Skeletal muscle tissue (tissue), 3 donors: ENCODE measurements at regions not wholly inside any gene's neighbourhood (a gene's known extent, or its start where the extent isn't known, plus 50 kb on each side); places are given as distances from the start of the nearest gene placed in this dataset.

Source experiments
- H3K27ac ChIP-seq: one replicate; pipeline ENCODE4 v1.7.0; 2013; ENCODE audit warnings: mild to moderate bottlenecking, low read depth, low read length, inconsistent platforms
- H3K27me3 ChIP-seq, 3 donors: one replicate each; pipeline ENCODE4 v1.7.0; 2013; ENCODE audit warnings: low read length in 3 of 3; ENCODE audit not compliant: control insufficient read depth in 3 of 3, insufficient read depth in 3 of 3
- H3K36me3 ChIP-seq, 3 donors: one replicate each; pipeline ENCODE4 v1.7.0; 2013; ENCODE audit warnings: low read length in 3 of 3; ENCODE audit not compliant: control insufficient read depth in 3 of 3, insufficient read depth in 3 of 3
- H3K4me1 ChIP-seq, 3 donors: one replicate each; pipeline ENCODE4 v1.7.0; 2013; ENCODE audit warnings: low read length in 3 of 3, mild to moderate bottlenecking in 3 of 3; ENCODE audit not compliant: control insufficient read depth in 3 of 3, insufficient read depth in 3 of 3
- H3K4me3 ChIP-seq, 3 donors: one replicate each; pipeline ENCODE4 v1.7.0; 2013; ENCODE audit warnings: low read length in 3 of 3
- H3K9ac ChIP-seq, 3 donors: one replicate each; pipeline ENCODE4 v1.7.0; 2013; ENCODE audit warnings: low read length in 3 of 3, mild to moderate bottlenecking in 3 of 3, moderate library complexity in 2 of 3, low read depth in 1 of 3
- H3K9me3 ChIP-seq, 3 donors: one replicate each; pipeline ENCODE4 v1.7.0; 2013; ENCODE audit warnings: low read length in 3 of 3; ENCODE audit not compliant: control insufficient read depth in 3 of 3
- donor health status: Osteomylitis.

- H3K4me1 ChIP-seq, result no peaks in the 10 kb centered on the region
- no peaks in the 10 kb centered on the region for H3K36me3 ChIP-seq
- H3K9me3 ChIP-seq, result no peaks in the 10 kb centered on the region
- H3K4me3 ChIP-seq, result no peak overlapping the region
- H3K27ac ChIP-seq, result no peak overlapping the region
- H3K27me3 ChIP-seq, result no peaks in the 10 kb centered on the region
- no peak overlapping the region for H3K9ac ChIP-seq
These were observed 132.0 kb upstream of the RGPD4 start for GRCh38 chr2:107694667-107695066.

- H3K27ac ChIP-seq, result no peak overlapping the region
- no peaks in the 10 kb centered on the region for H3K36me3 ChIP-seq
- no peak overlapping the region for H3K9ac ChIP-seq
- H3K4me3 ChIP-seq, result no peak overlapping the region
- no peaks in the 10 kb centered on the region for H3K4me1 ChIP-seq
- no peaks in the 10 kb centered on the region for H3K27me3 ChIP-seq
- no peaks in the 10 kb centered on the region for H3K9me3 ChIP-seq
These were observed 129.3 kb upstream of the RGPD4 start for GRCh38 chr2:107697385-107697784.

GRCh38 chr2:107698861-107699260 is 127.8 kb upstream of the RGPD4 start:
- Histone ChIP-seq H3K9me3 (no peaks in the 10 kb centered on the region), H3K4me1 (no peaks in the 10 kb centered on the region), H3K9ac (no peak overlapping the region), H3K27me3 (no peaks in the 10 kb centered on the region), H3K27ac (no peak overlapping the region), H3K4me3 (no peak overlapping the region), H3K36me3 (no peaks in the 10 kb centered on the region)

DNA sequence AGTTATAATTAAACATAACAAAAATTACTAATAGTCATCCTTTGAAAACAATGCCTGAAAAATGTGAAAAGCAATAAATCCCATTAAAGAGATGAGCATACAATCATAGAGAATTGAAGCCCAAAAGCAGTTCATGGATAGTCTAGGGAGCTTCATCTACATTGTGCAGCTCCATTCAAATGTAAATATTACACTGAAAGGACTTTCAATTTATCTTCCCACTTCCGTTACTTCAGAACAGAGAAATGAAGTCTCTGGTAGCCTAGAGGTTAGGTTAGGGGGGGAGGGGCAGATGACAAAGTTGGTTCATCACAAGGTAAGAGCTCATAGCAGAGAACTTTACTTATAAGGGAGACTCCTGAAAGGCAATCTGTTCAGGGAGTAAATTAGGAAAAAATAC is 126.6 kb upstream of the RGPD4 start:
- no peak overlapping the region for H3K27ac ChIP-seq
- no peaks in the 10 kb centered on the region for H3K9me3 ChIP-seq
- H3K4me1 ChIP-seq, result no peaks in the 10 kb centered on the region
- no peak overlapping the region for H3K4me3 ChIP-seq
- H3K36me3 ChIP-seq, result no peaks in the 10 kb centered on the region
- no peak overlapping the region for H3K9ac ChIP-seq
- no peaks in the 10 kb centered on the region for H3K27me3 ChIP-seq

- Histone ChIP-seq H3K4me1 (no peaks in the 10 kb centered on the region), H3K27me3 (no peaks in the 10 kb centered on the region), H3K4me3 (no peak overlapping the region), H3K27ac (no peak overlapping the region), H3K9me3 (no peaks in the 10 kb centered on the region), H3K36me3 (no peaks in the 10 kb centered on the region), H3K9ac (no peak overlapping the region)
These were observed 114.8 kb upstream of the RGPD4 start for GRCh38 chr2:107711941-107712340.

DNA sequence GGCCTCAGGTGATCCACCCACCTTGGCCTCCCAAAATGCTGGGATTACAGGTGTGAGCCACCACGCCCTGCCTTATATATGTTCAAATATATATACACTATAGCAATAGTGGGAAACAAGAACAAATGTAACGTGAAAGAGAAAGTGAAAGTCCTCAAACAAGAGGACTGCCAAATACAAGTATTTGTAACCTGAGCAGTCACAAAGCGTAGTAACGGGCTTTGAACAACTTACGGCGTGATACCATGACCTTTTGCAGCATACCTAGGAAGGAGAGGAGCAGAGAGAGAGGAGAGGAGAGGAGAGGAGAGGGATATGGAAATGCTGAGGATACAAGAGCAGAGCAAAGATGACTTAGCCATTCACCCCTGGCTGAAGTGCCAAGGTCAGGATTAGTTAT is 113.8 kb upstream of the RGPD4 start:
- Histone ChIP-seq H3K36me3 (no peaks in the 10 kb centered on the region), H3K4me1 (no peaks in the 10 kb centered on the region), H3K27me3 (no peaks in the 10 kb centered on the region), H3K9me3 (no peaks in the 10 kb centered on the region), H3K4me3 (peak overlapping the region in 1 of 3 donors; percentile 57), H3K27ac (no peak overlapping the region), H3K9ac (no peak overlapping the region)

- no peaks in the 10 kb centered on the region for H3K36me3 ChIP-seq
- H3K27ac ChIP-seq, result no peak overlapping the region
- H3K27me3 ChIP-seq, result no peaks in the 10 kb centered on the region
- no peak overlapping the region for H3K4me3 ChIP-seq
- H3K9ac ChIP-seq, result no peak overlapping the region
- no peaks in the 10 kb centered on the region for H3K4me1 ChIP-seq
- no peaks in the 10 kb centered on the region for H3K9me3 ChIP-seq
These were observed 109.0 kb upstream of the RGPD4 start for GRCh38 chr2:107717661-107718060.

DNA sequence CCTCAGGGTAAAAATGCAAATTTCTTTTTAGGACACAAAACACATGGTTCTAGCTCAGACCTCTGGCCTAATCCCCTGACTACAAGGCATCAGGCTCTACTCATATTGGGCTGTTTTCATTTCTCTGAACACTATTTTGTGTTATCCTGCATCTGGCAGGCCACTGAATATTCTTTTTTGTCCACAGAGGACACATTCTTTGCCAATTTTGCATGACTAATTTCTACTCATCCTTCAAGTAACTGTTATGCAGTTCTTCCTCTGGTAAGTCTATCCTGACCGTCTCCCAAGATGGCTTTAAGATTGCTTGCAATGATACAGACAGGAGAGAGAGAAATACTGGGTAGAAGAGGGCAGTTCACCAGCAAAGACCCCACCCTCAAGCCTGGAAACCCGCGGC is 107.6 kb upstream of the RGPD4 start:
- no peak overlapping the region for H3K27ac ChIP-seq
- no peaks in the 10 kb centered on the region for H3K36me3 ChIP-seq
- no peak overlapping the region for H3K9ac ChIP-seq
- H3K27me3 ChIP-seq, result no peaks in the 10 kb centered on the region
- H3K4me1 ChIP-seq, result no peaks in the 10 kb centered on the region
- H3K4me3 ChIP-seq, result no peak overlapping the region
- no peaks in the 10 kb centered on the region for H3K9me3 ChIP-seq

- no peak overlapping the region for H3K27ac ChIP-seq
- no peak overlapping the region for H3K4me3 ChIP-seq
- H3K27me3 ChIP-seq, result no peaks in the 10 kb centered on the region
- no peaks in the 10 kb centered on the region for H3K9me3 ChIP-seq
- H3K9ac ChIP-seq, result no peak overlapping the region
- H3K4me1 ChIP-seq, result no peaks in the 10 kb centered on the region
- H3K36me3 ChIP-seq, result no peaks in the 10 kb centered on the region
These were observed 106.9 kb upstream of the RGPD4 start for GRCh38 chr2:107719836-107720235.

DNA sequence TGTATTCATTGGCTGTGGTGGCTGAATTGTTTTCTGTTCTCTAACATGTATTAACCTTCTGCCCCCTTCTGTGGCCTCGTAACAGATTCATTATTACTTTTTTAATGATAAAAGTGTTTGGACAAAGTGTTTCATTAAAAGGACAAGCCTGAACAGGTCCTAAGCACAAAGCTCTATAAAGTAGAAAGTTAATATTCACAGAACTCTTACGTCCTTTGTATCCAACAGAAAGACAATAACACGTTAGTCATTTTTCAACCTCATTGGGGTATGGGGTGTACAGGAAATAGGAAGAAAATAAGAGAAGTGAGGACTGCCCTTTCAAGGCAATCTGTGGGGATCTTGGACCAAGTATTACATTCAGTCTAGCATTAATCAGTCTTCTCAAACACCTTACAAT is 105.5 kb upstream of the RGPD4 start:
- H3K9me3 ChIP-seq, result no peaks in the 10 kb centered on the region
- no peaks in the 10 kb centered on the region for H3K4me1 ChIP-seq
- no peak overlapping the region for H3K9ac ChIP-seq
- no peak overlapping the region for H3K27ac ChIP-seq
- H3K4me3 ChIP-seq, result no peak overlapping the region
- H3K36me3 ChIP-seq, result no peaks in the 10 kb centered on the region
- no peaks in the 10 kb centered on the region for H3K27me3 ChIP-seq

DNA sequence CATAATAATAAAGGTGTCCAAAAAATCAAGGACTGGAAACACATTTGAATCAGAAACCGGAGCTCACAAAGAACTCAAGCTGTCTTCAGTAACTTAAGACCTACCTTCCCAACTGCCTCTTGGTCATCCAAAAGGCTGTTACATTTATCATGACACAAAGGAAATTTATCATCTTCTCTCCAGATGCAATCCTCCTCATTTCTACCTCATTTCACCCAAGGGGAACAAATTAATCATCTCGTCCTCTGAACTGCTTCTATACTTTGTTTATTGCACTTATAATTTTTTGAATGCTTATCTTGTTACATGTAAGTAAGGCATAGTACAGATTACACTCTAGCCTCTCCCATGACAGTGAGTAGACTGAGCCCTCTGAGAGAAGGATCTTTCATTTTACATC is 105.1 kb upstream of the RGPD4 start:
- H3K27ac ChIP-seq, result no peak overlapping the region
- no peaks in the 10 kb centered on the region for H3K4me1 ChIP-seq
- H3K9me3 ChIP-seq, result no peaks in the 10 kb centered on the region
- no peak overlapping the region for H3K4me3 ChIP-seq
- no peaks in the 10 kb centered on the region for H3K36me3 ChIP-seq
- no peaks in the 10 kb centered on the region for H3K27me3 ChIP-seq
- no peak overlapping the region for H3K9ac ChIP-seq
